HG03045 (cell line): ENCODE measurements at regions not wholly inside any gene's neighbourhood (a gene's known extent, or its start where the extent isn't known, plus 50 kb on each side); places are given as distances from the start of the nearest gene placed in this dataset.
"Not testable (repeated sequence)": the region's sequence is repeated elsewhere in the genome, so short reads cannot be mapped to it uniquely, and the experiment has no call there.

Experiments
- ATAC-seq: cut with Tn5 transposase; IDR thresholded peaks from one replicate; pipeline ENCODE4 v1.9.1; 2021; ENCODE audit warnings: mild to moderate bottlenecking, moderate library complexity; ENCODE audit not compliant: unreplicated experiment

- ATAC-seq = peak; percentile 8
These were observed 53.6 kb upstream of the PLGLB1 start for GRCh38 chr2:87075054-87075790.

- ATAC-seq = peak; percentile 40
These were observed 54.2 kb upstream of the PLGLB1 start for GRCh38 chr2:87075791-87076252.

- ATAC-seq = peak; percentile 92
These were observed 54.8 kb upstream of the PLGLB1 start for GRCh38 chr2:87076253-87077123.

GRCh38 chr2:87077124-87077446 is 55.4 kb upstream of the PLGLB1 start:
- peak; percentile 8 for ATAC-seq

GRCh38 chr2:87081727-87082126 is 60.1 kb upstream of the PLGLB1 start:
- not testable (repeated sequence) for ATAC-seq

- not testable (repeated sequence) for ATAC-seq
These were observed 66.4 kb upstream of the PLGLB1 start for GRCh38 chr2:87088079-87088478.

- ATAC-seq = not testable (repeated sequence)
These were observed 67.8 kb upstream of the PLGLB1 start for GRCh38 chr2:87089401-87089800.

- not testable (repeated sequence) for ATAC-seq
These were observed 71.6 kb upstream of the PLGLB1 start for GRCh38 chr2:87093252-87093651.

- ATAC-seq = not testable (repeated sequence)
These were observed 72.4 kb upstream of the PLGLB1 start for GRCh38 chr2:87093937-87094529.

GRCh38 chr2:87095804-87096203 is 74.2 kb upstream of the PLGLB1 start:
- ATAC-seq = not testable (repeated sequence)

- ATAC-seq = not testable (repeated sequence)
These were observed 107.3 kb upstream of the PLGLB1 start for GRCh38 chr2:87128761-87129553.

GRCh38 chr2:87132577-87132976 is 110.9 kb upstream of the PLGLB1 start:
- not testable (repeated sequence) for ATAC-seq

- ATAC-seq = not testable (repeated sequence)
These were observed 130.3 kb upstream of the PLGLB1 start for GRCh38 chr2:87151835-87152493.

- not testable (repeated sequence) for ATAC-seq
These were observed 152.8 kb upstream of the PLGLB1 start for GRCh38 chr2:87174454-87174853.

- not testable (repeated sequence) for ATAC-seq
These were observed 161.7 kb upstream of the PLGLB1 start for GRCh38 chr2:87183373-87183772.

- not testable (repeated sequence) for ATAC-seq
These were observed 162.6 kb upstream of the PLGLB1 start for GRCh38 chr2:87184260-87184659.

GRCh38 chr2:87189214-87189613 is 167.6 kb upstream of the PLGLB1 start:
- ATAC-seq = not testable (repeated sequence)

GRCh38 chr2:87193336-87193735 is 171.7 kb upstream of the PLGLB1 start:
- not testable (repeated sequence) for ATAC-seq

- not testable (repeated sequence) for ATAC-seq
These were observed 172.8 kb upstream of the PLGLB1 start for GRCh38 chr2:87194254-87194999.
